ENCODE measurements at regions not wholly inside any gene's neighbourhood (a gene's known extent, or its start where the extent isn't known, plus 50 kb on each side); places are given as distances from the start of the nearest gene placed in this dataset.

- Histone ChIP-seq H3K27ac (no peak overlapping the region), H3K36me3 (no peaks in the 10 kb centered on the region), H3K4me3 (no peak overlapping the region), H3K4me1 (no peaks in the 10 kb centered on the region), H3K27me3 (no peaks in the 10 kb centered on the region), H3K9me3 (no peaks in the 10 kb centered on the region)
- 93% methylated on average over 1 of the region's 1 CpG for WGBS
- DNase-seq (ENCODE audit: low spot score in 2 of 2): no peak
- no peak for TF ChIP-seq EP300 (IDR thresholded peaks at IDR 0.05)
- TF ChIP-seq, protein P1, sequence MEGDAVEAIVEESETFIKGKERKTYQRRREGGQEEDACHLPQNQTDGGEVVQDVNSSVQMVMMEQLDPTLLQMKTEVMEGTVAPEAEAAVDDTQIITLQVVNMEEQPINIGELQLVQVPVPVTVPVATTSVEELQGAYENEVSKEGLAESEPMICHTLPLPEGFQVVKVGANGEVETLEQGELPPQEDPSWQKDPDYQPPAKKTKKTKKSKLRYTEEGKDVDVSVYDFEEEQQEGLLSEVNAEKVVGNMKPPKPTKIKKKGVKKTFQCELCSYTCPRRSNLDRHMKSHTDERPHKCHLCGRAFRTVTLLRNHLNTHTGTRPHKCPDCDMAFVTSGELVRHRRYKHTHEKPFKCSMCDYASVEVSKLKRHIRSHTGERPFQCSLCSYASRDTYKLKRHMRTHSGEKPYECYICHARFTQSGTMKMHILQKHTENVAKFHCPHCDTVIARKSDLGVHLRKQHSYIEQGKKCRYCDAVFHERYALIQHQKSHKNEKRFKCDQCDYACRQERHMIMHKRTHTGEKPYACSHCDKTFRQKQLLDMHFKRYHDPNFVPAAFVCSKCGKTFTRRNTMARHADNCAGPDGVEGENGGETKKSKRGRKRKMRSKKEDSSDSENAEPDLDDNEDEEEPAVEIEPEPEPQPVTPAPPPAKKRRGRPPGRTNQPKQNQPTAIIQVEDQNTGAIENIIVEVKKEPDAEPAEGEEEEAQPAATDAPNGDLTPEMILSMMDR (IDR thresholded peaks at IDR 0.05): no peak
- no peak for TF ChIP-seq POLR2AphosphoS5 (IDR thresholded peaks at IDR 0.05)
- TF ChIP-seq POLR2A (IDR thresholded peaks at IDR 0.05): no peak
Observed at GRCh38 chr4:13852411-13852810, 224.9 kb upstream of the BOD1L1 start.

GRCh38 chr4:13856387-13856786, 228.9 kb upstream of the BOD1L1 start:
- Histone ChIP-seq H3K4me1 (no peaks in the 10 kb centered on the region), H3K27ac (no peak overlapping the region), H3K27me3 (no peaks in the 10 kb centered on the region), H3K9me3 (no peaks in the 10 kb centered on the region), H3K4me3 (no peak overlapping the region), H3K36me3 (no peaks in the 10 kb centered on the region)
- TF ChIP-seq EP300 (IDR thresholded peaks at IDR 0.05): no peak
- TF ChIP-seq POLR2A (IDR thresholded peaks at IDR 0.05): no peak
- TF ChIP-seq POLR2AphosphoS5 (IDR thresholded peaks at IDR 0.05): no peak
- TF ChIP-seq, protein P1 (IDR thresholded peaks at IDR 0.05): no peak
- 90% methylated on average over 5 of the region's 5 CpGs for WGBS
- no peak for DNase-seq (ENCODE audit: low spot score in 2 of 2)

- Histone ChIP-seq H3K36me3 (no peaks in the 10 kb centered on the region), H3K4me1 (no peaks in the 10 kb centered on the region), H3K27me3 (no peaks in the 10 kb centered on the region), H3K4me3 (no peak overlapping the region), H3K9me3 (peaks cover 8% of the 10 kb centered on the region), H3K27ac (no peak overlapping the region)
- no peak for DNase-seq (ENCODE audit: low spot score in 2 of 2)
- no peak for TF ChIP-seq EP300 (IDR thresholded peaks at IDR 0.05)
- TF ChIP-seq, protein P1 (IDR thresholded peaks at IDR 0.05): no peak
- TF ChIP-seq POLR2AphosphoS5 (IDR thresholded peaks at IDR 0.05): no peak
- no peak for TF ChIP-seq POLR2A (IDR thresholded peaks at IDR 0.05)
- 65% methylated on average over 2 of the region's 2 CpGs for WGBS
Observed at GRCh38 chr4:13857397-13857796, 229.9 kb upstream of the BOD1L1 start.

- Histone ChIP-seq H3K4me3 (no peak overlapping the region), H3K4me1 (no peaks in the 10 kb centered on the region), H3K36me3 (no peaks in the 10 kb centered on the region), H3K27me3 (no peaks in the 10 kb centered on the region), H3K9me3 (peaks cover 8% of the 10 kb centered on the region), H3K27ac (no peak overlapping the region)
- no peak for TF ChIP-seq EP300 (IDR thresholded peaks at IDR 0.05)
- no peak for DNase-seq (ENCODE audit: low spot score in 2 of 2)
Observed at GRCh38 chr4:13857800-13858199, 230.3 kb upstream of the BOD1L1 start.

- TF ChIP-seq EP300 (IDR thresholded peaks at IDR 0.05) (no peak), POLR2A (IDR thresholded peaks at IDR 0.05) (no peak), POLR2AphosphoS5 (IDR thresholded peaks at IDR 0.05) (no peak)
- TF ChIP-seq, protein P1 (IDR thresholded peaks at IDR 0.05): no peak
- no peaks in the 10 kb centered on the region for H3K27me3 ChIP-seq
- DNase-seq (ENCODE audit: low spot score in 2 of 2): no peak
- H3K9me3 ChIP-seq: peaks cover 8% of the 10 kb centered on the region
- no peaks in the 10 kb centered on the region for H3K4me1 ChIP-seq
- no peak overlapping the region for H3K27ac ChIP-seq
- H3K36me3 ChIP-seq: no peaks in the 10 kb centered on the region
- WGBS: 82% methylated on average over 3 of the region's 3 CpGs
- no peak overlapping the region for H3K4me3 ChIP-seq
Observed at GRCh38 chr4:13859423-13859822, 231.9 kb upstream of the BOD1L1 start.

- no peak for DNase-seq (ENCODE audit: low spot score in 2 of 2)
- Histone ChIP-seq H3K4me3 (no peak overlapping the region), H3K27ac (no peak overlapping the region), H3K4me1 (no peaks in the 10 kb centered on the region), H3K27me3 (no peaks in the 10 kb centered on the region), H3K9me3 (peaks cover 8% of the 10 kb centered on the region), H3K36me3 (no peaks in the 10 kb centered on the region)
- WGBS: 67% methylated on average over 1 of the region's 1 CpG
- TF ChIP-seq, protein P1 (IDR thresholded peaks at IDR 0.05): no peak
- TF ChIP-seq POLR2AphosphoS5 (IDR thresholded peaks at IDR 0.05): no peak
Observed at GRCh38 chr4:13860126-13860525, 232.6 kb upstream of the BOD1L1 start.
